PC-9 (cell line): ENCODE measurements at regions not wholly inside any gene's neighbourhood (a gene's known extent, or its start where the extent isn't known, plus 50 kb on each side); places are given as distances from the start of the nearest gene placed in this dataset.

Experiments used
- BruUV-seq: library from RNA; stranded (reverse); fragments of 400-500 nt; replicated peaks from 2 replicates; lab custom pipeline; 2021; lab: Mats Ljungman, UMichigan
- CTCF ChIA-PET: fragments of 300-600 bp; sonication (Branson Sonifier 250); formaldehyde crosslinking; loops from one replicate; lab custom pipeline; 2022; ENCODE audit warnings: antibody characterized with exemption; lab: Charles Lee
- POLR2A ChIA-PET: fragments of 300-600 bp; sonication (Branson Sonifier 250); formaldehyde crosslinking; loops from one replicate; lab custom pipeline; 2022; ENCODE audit warnings: antibody characterized with exemption; ENCODE audit not compliant: unreplicated experiment; lab: Charles Lee
- DNase-seq, 2 experiments: peaks; one replicate each; pipeline versions ENCODE4 v3.0.0 to v3.0.0-alpha.2; 2015 to 2022; ENCODE audit warnings: mixed read lengths in 1 of 2
- H2AFZ ChIP-seq: fragments of 200-600 bp; sonication (generic); 2 replicates; pipeline ENCODE4 v1.8.1; 2017; ENCODE audit warnings: antibody characterized with exemption
- H3F3A ChIP-seq: fragments of 200-600 bp; sonication (generic); 2 replicates; pipeline ENCODE4 v1.8.1; 2017; ENCODE audit warnings: antibody characterized with exemption, mild to moderate bottlenecking, low read depth; ENCODE audit not compliant: insufficient read depth
- H3K27ac ChIP-seq: fragments of 200-600 bp; sonication (generic); 2 replicates; pipeline ENCODE4 v1.6.1; 2016; ENCODE audit warnings: mixed run types
- H3K27me3 ChIP-seq: fragments of 200-600 bp; sonication (generic); 2 replicates; pipeline ENCODE4 v1.6.1; 2016; ENCODE audit warnings: low read depth, mixed run types; ENCODE audit not compliant: insufficient read depth
- H3K36me3 ChIP-seq: fragments of 200-600 bp; sonication (generic); 2 replicates; pipeline ENCODE4 v1.6.1; 2016; ENCODE audit warnings: low read depth, mixed run types
- H3K4me1 ChIP-seq: fragments of 200-600 bp; sonication (generic); replicated peaks from 2 replicates; pipeline ENCODE4 v1.6.1; 2016; ENCODE audit warnings: mixed run types; ENCODE audit not compliant: insufficient read depth
- H3K4me2 ChIP-seq: fragments of 200-600 bp; sonication (generic); 2 replicates; pipeline ENCODE4 v1.6.1; 2017; ENCODE audit warnings: mixed run types
- H3K4me3 ChIP-seq: fragments of 200-600 bp; sonication (generic); 2 replicates; pipeline ENCODE4 v1.6.1; 2016; ENCODE audit warnings: mixed run types
- H3K79me2 ChIP-seq: fragments of 200-600 bp; sonication (generic); 2 replicates; pipeline ENCODE4 v1.6.1; 2017; ENCODE audit warnings: low read depth, mixed run types
- H3K9me2 ChIP-seq: fragments of 200-600 bp; sonication (generic); 2 replicates; pipeline ENCODE4 v1.8.1; 2017; ENCODE audit warnings: mild to moderate bottlenecking; ENCODE audit not compliant: insufficient read depth
- H3K9me3 ChIP-seq: fragments of 200-600 bp; sonication (generic); 2 replicates; pipeline ENCODE4 v1.8.1; 2016; ENCODE audit warnings: low read depth; ENCODE audit not compliant: insufficient read depth
- H4K20me1 ChIP-seq: fragments of 200-600 bp; sonication (generic); 2 replicates; pipeline ENCODE4 v1.8.1; 2017; ENCODE audit not compliant: insufficient read depth
- CTCF ChIP-seq: fragments of 200-600 bp; sonication (generic); conservative IDR thresholded peaks from 2 replicates; pipeline ENCODE4 v1.6.1; 2017; ENCODE audit warnings: mixed run types, antibody characterized with exemption, mild to moderate bottlenecking, moderate library complexity
- EZH2 ChIP-seq: fragments of 200-600 bp; sonication (generic); IDR thresholded peaks from 2 replicates; pipeline ENCODE4 v1.8.0; 2017; ENCODE audit warnings: antibody characterized with exemption, low read depth
- intact Hi-C: fragments of 100-400 bp; cut with micrococcal nuclease; formaldehyde crosslinking; loops from one replicate; pipeline ENCODE4 v1.10.0; 2022; ENCODE audit not compliant: unreplicated experiment

- no peak overlapping the region for H3K27ac ChIP-seq
- no peaks in the 10 kb centered on the region for H3K27me3 ChIP-seq
- H3K9me3 ChIP-seq: no peaks in the 10 kb centered on the region
- no peak for TF ChIP-seq EZH2
- TF ChIP-seq CTCF: no peak
- no peaks in the 10 kb centered on the region for H3K4me1 ChIP-seq
- no peaks in the 10 kb centered on the region for H4K20me1 ChIP-seq
- DNase-seq: no peak
- H3K4me2 ChIP-seq: no peak overlapping the region
- no peaks in the 10 kb centered on the region for H3K79me2 ChIP-seq
- ChIA-PET POLR2A (interaction anchor here (0.6 to 0.7 kb wide), 2 partner anchors 16 to 221 kb away, joined by 4 to 6 read pairs; no protein-coding TSS in a partner anchor), CTCF (no interaction called here)
- no peak overlapping the region for H2AFZ ChIP-seq
- no peaks in the 10 kb centered on the region for H3F3A ChIP-seq
- no peaks in the 10 kb centered on the region for H3K9me2 ChIP-seq
- H3K36me3 ChIP-seq: no peaks in the 10 kb centered on the region
- no peak overlapping the region for H3K4me3 ChIP-seq
- intact Hi-C loops: no loop called here
- BruUV-seq: no TSS peak
These were observed 133.6 kb upstream of the FAM9C start for GRCh38 chrX:13177921-13178566.

GRCh38 chrX:13175056-13175455 is 130.6 kb upstream of the FAM9C start:
- Histone ChIP-seq H3K36me3 (no peaks in the 10 kb centered on the region), H3K4me2 (no peak overlapping the region), H3F3A (no peaks in the 10 kb centered on the region), H3K9me2 (no peaks in the 10 kb centered on the region), H3K4me1 (no peaks in the 10 kb centered on the region), H4K20me1 (no peaks in the 10 kb centered on the region), H2AFZ (no peak overlapping the region), H3K4me3 (no peak overlapping the region), H3K9me3 (no peaks in the 10 kb centered on the region), H3K27me3 (no peaks in the 10 kb centered on the region), H3K27ac (no peak overlapping the region), H3K79me2 (no peaks in the 10 kb centered on the region)
- TF ChIP-seq EZH2: no peak
- no peak for TF ChIP-seq CTCF
- intact Hi-C loops: no loop called here
- DNase-seq: no peak
- no TSS peak for BruUV-seq
- ChIA-PET POLR2A (no interaction called here), CTCF (no interaction called here)

GRCh38 chrX:13170966-13171558 is 126.6 kb upstream of the FAM9C start:
- intact Hi-C loops: no loop called here
- H3F3A ChIP-seq: no peaks in the 10 kb centered on the region
- POLR2A ChIA-PET: no interaction called here

More at GRCh38 chrX:13170966-13171558, 126.6 kb upstream of the FAM9C start:
- no peak overlapping the region for H3K4me3 ChIP-seq
- H3K4me2 ChIP-seq: no peak overlapping the region
- no peaks in the 10 kb centered on the region for H3K9me3 ChIP-seq
- no peak overlapping the region for H3K27ac ChIP-seq
- no peak for DNase-seq
- no TSS peak for BruUV-seq
- no peaks in the 10 kb centered on the region for H3K79me2 ChIP-seq
- no peaks in the 10 kb centered on the region for H3K9me2 ChIP-seq
- H4K20me1 ChIP-seq: no peaks in the 10 kb centered on the region
- H3K4me1 ChIP-seq: no peaks in the 10 kb centered on the region
- no peak overlapping the region for H2AFZ ChIP-seq
- TF ChIP-seq EZH2 (no peak), CTCF (no peak)
- no peaks in the 10 kb centered on the region for H3K36me3 ChIP-seq
- CTCF ChIA-PET: no interaction called here
- no peaks in the 10 kb centered on the region for H3K27me3 ChIP-seq
